ENCODE measurements at regions not wholly inside any gene's neighbourhood (a gene's known extent, or its start where the extent isn't known, plus 50 kb on each side); places are given as distances from the start of the nearest gene placed in this dataset.

- Mint-ChIP-seq H3K4me3 (no peak overlapping the region), H3K9me3 (ENCODE audit: low read depth) (no peaks in the 10 kb centered on the region), H3K4me1 (ENCODE audit: low read depth) (no peaks in the 10 kb centered on the region), H3K27me3 (no peaks in the 10 kb centered on the region), H3K27ac (no peak overlapping the region), H3K36me3 (no peaks in the 10 kb centered on the region)
These were observed 128.2 kb upstream of the SEMA6A start for GRCh38 chr5:116702776-116703175.

GRCh38 chr5:116699332-116699731 lies 124.7 kb upstream of the SEMA6A start:
- Mint-ChIP-seq H3K4me1 (ENCODE audit: low read depth) (no peaks in the 10 kb centered on the region), H3K27ac (no peak overlapping the region), H3K36me3 (no peaks in the 10 kb centered on the region), H3K4me3 (no peak overlapping the region), H3K27me3 (no peaks in the 10 kb centered on the region), H3K9me3 (ENCODE audit: low read depth) (no peaks in the 10 kb centered on the region)

GRCh38 chr5:116696366-116696765 lies 121.7 kb upstream of the SEMA6A start:
- Mint-ChIP-seq H3K4me1 (ENCODE audit: low read depth) (no peaks in the 10 kb centered on the region), H3K36me3 (no peaks in the 10 kb centered on the region), H3K27me3 (no peaks in the 10 kb centered on the region), H3K27ac (no peak overlapping the region), H3K4me3 (no peak overlapping the region), H3K9me3 (ENCODE audit: low read depth) (no peaks in the 10 kb centered on the region)

- H3K27ac Mint-ChIP-seq: no peak overlapping the region
- H3K9me3 Mint-ChIP-seq (ENCODE audit: low read depth): no peaks in the 10 kb centered on the region
- H3K36me3 Mint-ChIP-seq: no peaks in the 10 kb centered on the region
- H3K4me3 Mint-ChIP-seq: no peak overlapping the region
- no peaks in the 10 kb centered on the region for H3K27me3 Mint-ChIP-seq
- no peaks in the 10 kb centered on the region for H3K4me1 Mint-ChIP-seq (ENCODE audit: low read depth)
These were observed 121.1 kb upstream of the SEMA6A start for GRCh38 chr5:116695681-116696080.

- no peak overlapping the region for H3K4me3 Mint-ChIP-seq
- no peak overlapping the region for H3K27ac Mint-ChIP-seq
- no peaks in the 10 kb centered on the region for H3K4me1 Mint-ChIP-seq (ENCODE audit: low read depth)
- no peaks in the 10 kb centered on the region for H3K9me3 Mint-ChIP-seq (ENCODE audit: low read depth)
- peaks cover 4% of the 10 kb centered on the region for H3K27me3 Mint-ChIP-seq
- no peaks in the 10 kb centered on the region for H3K36me3 Mint-ChIP-seq
These were observed 111.8 kb upstream of the SEMA6A start for GRCh38 chr5:116686438-116686837.

- no peak overlapping the region for H3K4me3 Mint-ChIP-seq
- H3K27me3 Mint-ChIP-seq: peaks cover 4% of the 10 kb centered on the region
- H3K36me3 Mint-ChIP-seq: no peaks in the 10 kb centered on the region
- H3K27ac Mint-ChIP-seq: no peak overlapping the region
- no peaks in the 10 kb centered on the region for H3K4me1 Mint-ChIP-seq (ENCODE audit: low read depth)
- no peaks in the 10 kb centered on the region for H3K9me3 Mint-ChIP-seq (ENCODE audit: low read depth)
These were observed 111.3 kb upstream of the SEMA6A start for GRCh38 chr5:116685931-116686330.

- Mint-ChIP-seq H3K9me3 (ENCODE audit: low read depth) (no peaks in the 10 kb centered on the region), H3K4me1 (ENCODE audit: low read depth) (no peaks in the 10 kb centered on the region), H3K4me3 (no peak overlapping the region), H3K27ac (no peak overlapping the region), H3K36me3 (no peaks in the 10 kb centered on the region), H3K27me3 (peaks cover 4% of the 10 kb centered on the region)
These were observed 110.4 kb upstream of the SEMA6A start for GRCh38 chr5:116685069-116685468.

GRCh38 chr5:116681334-116682013 lies 106.9 kb upstream of the SEMA6A start:
- H3K27me3 Mint-ChIP-seq: peaks cover 6% of the 10 kb centered on the region
- no peak overlapping the region for H3K27ac Mint-ChIP-seq
- H3K9me3 Mint-ChIP-seq (ENCODE audit: low read depth): no peaks in the 10 kb centered on the region
- no peaks in the 10 kb centered on the region for H3K4me1 Mint-ChIP-seq (ENCODE audit: low read depth)
- H3K4me3 Mint-ChIP-seq: no peak overlapping the region
- no peaks in the 10 kb centered on the region for H3K36me3 Mint-ChIP-seq

- peaks cover 5% of the 10 kb centered on the region for H3K9me3 Mint-ChIP-seq (ENCODE audit: low read depth)
- H3K4me1 Mint-ChIP-seq (ENCODE audit: low read depth): no peaks in the 10 kb centered on the region
- H3K27ac Mint-ChIP-seq: no peak overlapping the region
- peaks cover 4% of the 10 kb centered on the region for H3K27me3 Mint-ChIP-seq
- H3K36me3 Mint-ChIP-seq: no peaks in the 10 kb centered on the region
- no peak overlapping the region for H3K4me3 Mint-ChIP-seq
These were observed 100.9 kb upstream of the SEMA6A start for GRCh38 chr5:116675626-116675910.

- Mint-ChIP-seq H3K4me3 (no peak overlapping the region), H3K4me1 (ENCODE audit: low read depth) (no peaks in the 10 kb centered on the region), H3K9me3 (ENCODE audit: low read depth) (peaks cover 5% of the 10 kb centered on the region), H3K27me3 (peaks cover 4% of the 10 kb centered on the region), H3K27ac (no peak overlapping the region), H3K36me3 (no peaks in the 10 kb centered on the region)
These were observed 100.4 kb upstream of the SEMA6A start for GRCh38 chr5:116674881-116675625.

- peaks cover 5% of the 10 kb centered on the region for H3K27me3 Mint-ChIP-seq
- H3K9me3 Mint-ChIP-seq (ENCODE audit: low read depth): peaks cover 5% of the 10 kb centered on the region
These were observed 98.8 kb upstream of the SEMA6A start for GRCh38 chr5:116673453-116673852.

GRCh38 chr5:116672203-116672602 lies 97.6 kb upstream of the SEMA6A start:
- peaks cover 5% of the 10 kb centered on the region for H3K27me3 Mint-ChIP-seq
- H3K4me3 Mint-ChIP-seq: no peak overlapping the region
- no peaks in the 10 kb centered on the region for H3K36me3 Mint-ChIP-seq
- no peak overlapping the region for H3K27ac Mint-ChIP-seq
- H3K4me1 Mint-ChIP-seq (ENCODE audit: low read depth): no peaks in the 10 kb centered on the region
- peaks cover 5% of the 10 kb centered on the region for H3K9me3 Mint-ChIP-seq (ENCODE audit: low read depth)

More at GRCh38 chr5:116673453-116673852, 98.8 kb upstream of the SEMA6A start:
- Mint-ChIP-seq H3K36me3 (no peaks in the 10 kb centered on the region), H3K4me1 (ENCODE audit: low read depth) (no peaks in the 10 kb centered on the region), H3K4me3 (no peak overlapping the region), H3K27ac (no peak overlapping the region)

- Mint-ChIP-seq H3K9me3 (ENCODE audit: low read depth) (peaks cover 5% of the 10 kb centered on the region), H3K27ac (no peak overlapping the region), H3K4me3 (no peak overlapping the region), H3K36me3 (no peaks in the 10 kb centered on the region), H3K4me1 (ENCODE audit: low read depth) (no peaks in the 10 kb centered on the region), H3K27me3 (peaks cover 3% of the 10 kb centered on the region)
These were observed 96.7 kb upstream of the SEMA6A start for GRCh38 chr5:116671211-116671736.

- H3K27me3 Mint-ChIP-seq: peaks cover 6% of the 10 kb centered on the region
- H3K27ac Mint-ChIP-seq: no peak overlapping the region
- no peaks in the 10 kb centered on the region for H3K4me1 Mint-ChIP-seq (ENCODE audit: low read depth)
- H3K4me3 Mint-ChIP-seq: no peak overlapping the region
- no peaks in the 10 kb centered on the region for H3K36me3 Mint-ChIP-seq
- peaks cover 5% of the 10 kb centered on the region for H3K9me3 Mint-ChIP-seq (ENCODE audit: low read depth)
These were observed 94.8 kb upstream of the SEMA6A start for GRCh38 chr5:116669261-116670031.

GRCh38 chr5:116668390-116668789 lies 93.8 kb upstream of the SEMA6A start:
- Mint-ChIP-seq H3K27ac (no peak overlapping the region), H3K9me3 (ENCODE audit: low read depth) (peaks cover 5% of the 10 kb centered on the region), H3K4me3 (no peak overlapping the region)

More at GRCh38 chr5:116668390-116668789, 93.8 kb upstream of the SEMA6A start:
- Mint-ChIP-seq H3K27me3 (peaks cover 6% of the 10 kb centered on the region), H3K4me1 (ENCODE audit: low read depth) (no peaks in the 10 kb centered on the region), H3K36me3 (no peaks in the 10 kb centered on the region)
